GM23338 (cell line): ENCODE measurements at regions not wholly inside any gene's neighbourhood (a gene's known extent, or its start where the extent isn't known, plus 50 kb on each side); places are given as distances from the start of the nearest gene placed in this dataset.

Experiments used
- ATAC-seq: fragments of 200-7000 bp; cut with Tn5 transposase; 3 replicates; pipeline ENCODE4 v1.9.1; 2020
- DNase-seq: peaks from one replicate; pipeline ENCODE4 v3.0.0-alpha.2; 2015; ENCODE audit warnings: low spot score
- H2AFZ ChIP-seq: fragments of 200-600 bp; sonication (generic); 2 replicates; pipeline ENCODE4 v1.8.0; 2016; ENCODE audit warnings: antibody characterized with exemption, mild to moderate bottlenecking, moderate library complexity
- H3F3A ChIP-seq: fragments of 200-600 bp; sonication (generic); replicated peaks from 2 replicates; pipeline ENCODE4 v1.8.0; 2017; ENCODE audit warnings: antibody characterized with exemption, mixed run types, low read depth
- H3K27ac ChIP-seq: fragments of 200-600 bp; sonication (generic); 2 replicates; pipeline ENCODE4 v1.6.1; 2016; ENCODE audit warnings: low read depth
- H3K27me3 ChIP-seq: fragments of 200-600 bp; sonication (generic); 2 replicates; pipeline ENCODE4 v1.8.0; 2016; ENCODE audit warnings: mild to moderate bottlenecking, mixed run types, moderate library complexity; ENCODE audit not compliant: insufficient read depth
- H3K36me3 ChIP-seq: fragments of 200-600 bp; sonication (generic); 2 replicates; pipeline ENCODE4 v1.8.0; 2016; ENCODE audit warnings: mild to moderate bottlenecking; ENCODE audit not compliant: insufficient read depth
- H3K4me1 ChIP-seq: fragments of 200-600 bp; sonication (generic); 2 replicates; pipeline ENCODE4 v1.8.0; 2016; ENCODE audit warnings: mild to moderate bottlenecking, moderate library complexity; ENCODE audit not compliant: insufficient read depth
- H3K4me2 ChIP-seq: fragments of 200-600 bp; sonication (generic); 2 replicates; pipeline ENCODE4 v1.7.1; 2017; ENCODE audit warnings: mixed run types
- H3K4me3 ChIP-seq: fragments of 200-600 bp; sonication (generic); 2 replicates; pipeline ENCODE4 v1.6.1; 2016; ENCODE audit warnings: mixed run types
- H3K79me2 ChIP-seq: fragments of 200-600 bp; sonication (generic); replicated peaks from 2 replicates; pipeline ENCODE4 v1.8.0; 2017; ENCODE audit warnings: mild to moderate bottlenecking; ENCODE audit not compliant: insufficient read depth
- H3K9me2 ChIP-seq: fragments of 200-600 bp; sonication (generic); 2 replicates; pipeline ENCODE4 v1.8.0; 2017; ENCODE audit not compliant: insufficient read depth
- H4K20me1 ChIP-seq: fragments of 200-600 bp; sonication (generic); replicated peaks from 2 replicates; pipeline ENCODE4 v1.8.0; 2017; ENCODE audit warnings: mild to moderate bottlenecking; ENCODE audit not compliant: insufficient read depth
- H3K27ac Mint-ChIP-seq: 2 replicates; pipeline ENCODE4 v1.8.0; 2020; ENCODE audit warnings: inconsistent platforms, mild to moderate bottlenecking, moderate library complexity, mixed read lengths
- H3K27me3 Mint-ChIP-seq: 3 replicates; pipeline ENCODE4 v1.8.0; 2022; ENCODE audit warnings: low read depth, mild to moderate bottlenecking, moderate library complexity, mixed read lengths, inconsistent platforms; ENCODE audit not compliant: insufficient read depth, poor library complexity
- H3K36me3 Mint-ChIP-seq: 3 replicates; pipeline ENCODE4 v1.8.0; 2021; ENCODE audit warnings: low read depth, mild to moderate bottlenecking, inconsistent platforms, moderate library complexity, mixed read lengths
- H3K4me1 Mint-ChIP-seq: 3 replicates; pipeline ENCODE4 v1.8.0; 2020; ENCODE audit warnings: mild to moderate bottlenecking, inconsistent platforms, mixed read lengths
- H3K4me3 Mint-ChIP-seq: 3 replicates; pipeline ENCODE4 v1.8.0; 2021; ENCODE audit warnings: moderate library complexity, mild to moderate bottlenecking, inconsistent platforms, mixed read lengths
- H3K9me3 Mint-ChIP-seq: 3 replicates; pipeline ENCODE4 v1.8.0; 2020; ENCODE audit warnings: moderate library complexity, mild to moderate bottlenecking, inconsistent platforms, mixed read lengths
- EZH2 ChIP-seq: fragments of 200-600 bp; sonication (generic); IDR thresholded peaks from one replicate; pipeline ENCODE4 v1.8.0; 2017; ENCODE audit warnings: antibody characterized with exemption, mild to moderate bottlenecking, low read depth; ENCODE audit not compliant: unreplicated experiment
- EZH2phosphoT487 ChIP-seq: fragments of 200-600 bp; sonication (generic); IDR thresholded peaks from one replicate; pipeline ENCODE4 v1.8.1; 2018; ENCODE audit warnings: antibody characterized with exemption; ENCODE audit not compliant: unreplicated experiment
- STAT1 ChIP-seq: IDR thresholded peaks from one replicate; pipeline ENCODE4 v1.6.1; 2016; ENCODE audit warnings: antibody characterized with exemption; ENCODE audit not compliant: unreplicated experiment
- ZNF114 ChIP-seq: fragments of 250-450 bp; sonication (Bioruptor Pico); IDR thresholded peaks from 2 replicates; pipeline ENCODE4 v1.5.0; 2020; ENCODE audit warnings: mild to moderate bottlenecking, moderate library complexity
- ZNF331 ChIP-seq: fragments of 250-450 bp; sonication (Bioruptor Pico); IDR thresholded peaks from 2 replicates; pipeline ENCODE4 v1.5.0; 2020; ENCODE audit warnings: low read depth, mild to moderate bottlenecking, moderate library complexity
- TF ChIP-seq, protein P1 (sequence below): IDR thresholded peaks from one replicate; pipeline ENCODE4 v1.6.1; 2018; ENCODE audit warnings: antibody characterized with exemption; ENCODE audit not compliant: unreplicated experiment
- TF ChIP-seq, protein P2 (sequence below): IDR thresholded peaks from 2 replicates; pipeline ENCODE4 v1.6.1; 2016; ENCODE audit warnings: antibody characterized with exemption
- TF ChIP-seq, protein P3 (sequence below): fragments of 250-450 bp; sonication (Bioruptor Pico); IDR thresholded peaks from 2 replicates; pipeline ENCODE4 v1.5.0; 2020; ENCODE audit warnings: mild to moderate bottlenecking, moderate library complexity

GRCh38 chr17:77426676-77427386 lies 286.1 kb downstream of the SEC14L1 start:
- Mint-ChIP-seq H3K36me3 (no peaks in the 10 kb centered on the region), H3K27me3 (peaks cover 18% of the 10 kb centered on the region), H3K27ac (peak overlapping the region; percentile 93), H3K9me3 (no peaks in the 10 kb centered on the region), H3K4me3 (no peak overlapping the region; the same call in 2 of the 3 replicates), H3K4me1 (peaks cover 72% of the 10 kb centered on the region)
- Histone ChIP-seq H3K9me2 (no peaks in the 10 kb centered on the region), H4K20me1 (peaks cover 3% of the 10 kb centered on the region), H2AFZ (no peak overlapping the region), H3K36me3 (no peaks in the 10 kb centered on the region), H3K79me2 (peaks cover 67% of the 10 kb centered on the region), H3F3A (no peaks in the 10 kb centered on the region), H3K4me2 (0 out of 2 replicates have a peak overlapping the region, but pooled peaks have one; percentile 26), H3K27ac (no peak overlapping the region), H3K4me1 (peaks cover 27% of the 10 kb centered on the region), H3K27me3 (no peaks in the 10 kb centered on the region), H3K4me3 (no peak overlapping the region)
- DNase-seq (no peak), ATAC-seq (no peak)
- TF ChIP-seq, protein P1, sequence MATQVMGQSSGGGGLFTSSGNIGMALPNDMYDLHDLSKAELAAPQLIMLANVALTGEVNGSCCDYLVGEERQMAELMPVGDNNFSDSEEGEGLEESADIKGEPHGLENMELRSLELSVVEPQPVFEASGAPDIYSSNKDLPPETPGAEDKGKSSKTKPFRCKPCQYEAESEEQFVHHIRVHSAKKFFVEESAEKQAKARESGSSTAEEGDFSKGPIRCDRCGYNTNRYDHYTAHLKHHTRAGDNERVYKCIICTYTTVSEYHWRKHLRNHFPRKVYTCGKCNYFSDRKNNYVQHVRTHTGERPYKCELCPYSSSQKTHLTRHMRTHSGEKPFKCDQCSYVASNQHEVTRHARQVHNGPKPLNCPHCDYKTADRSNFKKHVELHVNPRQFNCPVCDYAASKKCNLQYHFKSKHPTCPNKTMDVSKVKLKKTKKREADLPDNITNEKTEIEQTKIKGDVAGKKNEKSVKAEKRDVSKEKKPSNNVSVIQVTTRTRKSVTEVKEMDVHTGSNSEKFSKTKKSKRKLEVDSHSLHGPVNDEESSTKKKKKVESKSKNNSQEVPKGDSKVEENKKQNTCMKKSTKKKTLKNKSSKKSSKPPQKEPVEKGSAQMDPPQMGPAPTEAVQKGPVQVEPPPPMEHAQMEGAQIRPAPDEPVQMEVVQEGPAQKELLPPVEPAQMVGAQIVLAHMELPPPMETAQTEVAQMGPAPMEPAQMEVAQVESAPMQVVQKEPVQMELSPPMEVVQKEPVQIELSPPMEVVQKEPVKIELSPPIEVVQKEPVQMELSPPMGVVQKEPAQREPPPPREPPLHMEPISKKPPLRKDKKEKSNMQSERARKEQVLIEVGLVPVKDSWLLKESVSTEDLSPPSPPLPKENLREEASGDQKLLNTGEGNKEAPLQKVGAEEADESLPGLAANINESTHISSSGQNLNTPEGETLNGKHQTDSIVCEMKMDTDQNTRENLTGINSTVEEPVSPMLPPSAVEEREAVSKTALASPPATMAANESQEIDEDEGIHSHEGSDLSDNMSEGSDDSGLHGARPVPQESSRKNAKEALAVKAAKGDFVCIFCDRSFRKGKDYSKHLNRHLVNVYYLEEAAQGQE = no peak
- TF ChIP-seq ZNF331 (CRISPR knock-in tag) = no peak
- TF ChIP-seq EZH2 = no peak
- TF ChIP-seq EZH2phosphoT487 = no peak
- TF ChIP-seq STAT1 = no peak
- TF ChIP-seq, protein P2, sequence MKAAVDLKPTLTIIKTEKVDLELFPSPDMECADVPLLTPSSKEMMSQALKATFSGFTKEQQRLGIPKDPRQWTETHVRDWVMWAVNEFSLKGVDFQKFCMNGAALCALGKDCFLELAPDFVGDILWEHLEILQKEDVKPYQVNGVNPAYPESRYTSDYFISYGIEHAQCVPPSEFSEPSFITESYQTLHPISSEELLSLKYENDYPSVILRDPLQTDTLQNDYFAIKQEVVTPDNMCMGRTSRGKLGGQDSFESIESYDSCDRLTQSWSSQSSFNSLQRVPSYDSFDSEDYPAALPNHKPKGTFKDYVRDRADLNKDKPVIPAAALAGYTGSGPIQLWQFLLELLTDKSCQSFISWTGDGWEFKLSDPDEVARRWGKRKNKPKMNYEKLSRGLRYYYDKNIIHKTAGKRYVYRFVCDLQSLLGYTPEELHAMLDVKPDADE = no peak

- ATAC-seq = no peak
- Histone ChIP-seq H3K4me1 (peaks cover 27% of the 10 kb centered on the region), H2AFZ (no peak overlapping the region), H3F3A (0 out of 2 replicates have a peak, but pooled peaks cover 5% of the 10 kb centered on the region), H3K4me2 (no peak overlapping the region), H3K4me3 (no peak overlapping the region), H4K20me1 (peaks cover 5% of the 10 kb centered on the region), H3K36me3 (no peaks in the 10 kb centered on the region), H3K27ac (no peak overlapping the region), H3K9me2 (no peaks in the 10 kb centered on the region), H3K27me3 (no peaks in the 10 kb centered on the region), H3K79me2 (peaks cover 67% of the 10 kb centered on the region)
- H3K4me3 Mint-ChIP-seq = no peak overlapping the region
- peaks cover 17% of the 10 kb centered on the region for H3K27me3 Mint-ChIP-seq
- H3K9me3 Mint-ChIP-seq = no peaks in the 10 kb centered on the region
- peak overlapping the region; percentile 93; the same call in 1 of the 2 replicates for H3K27ac Mint-ChIP-seq
- H3K36me3 Mint-ChIP-seq = no peaks in the 10 kb centered on the region
- no peak for DNase-seq
- H3K4me1 Mint-ChIP-seq = peaks cover 74% of the 10 kb centered on the region
- TF ChIP-seq ZNF114 (CRISPR knock-in tag) (no peak), STAT1 (no peak)
- TF ChIP-seq, protein P3, sequence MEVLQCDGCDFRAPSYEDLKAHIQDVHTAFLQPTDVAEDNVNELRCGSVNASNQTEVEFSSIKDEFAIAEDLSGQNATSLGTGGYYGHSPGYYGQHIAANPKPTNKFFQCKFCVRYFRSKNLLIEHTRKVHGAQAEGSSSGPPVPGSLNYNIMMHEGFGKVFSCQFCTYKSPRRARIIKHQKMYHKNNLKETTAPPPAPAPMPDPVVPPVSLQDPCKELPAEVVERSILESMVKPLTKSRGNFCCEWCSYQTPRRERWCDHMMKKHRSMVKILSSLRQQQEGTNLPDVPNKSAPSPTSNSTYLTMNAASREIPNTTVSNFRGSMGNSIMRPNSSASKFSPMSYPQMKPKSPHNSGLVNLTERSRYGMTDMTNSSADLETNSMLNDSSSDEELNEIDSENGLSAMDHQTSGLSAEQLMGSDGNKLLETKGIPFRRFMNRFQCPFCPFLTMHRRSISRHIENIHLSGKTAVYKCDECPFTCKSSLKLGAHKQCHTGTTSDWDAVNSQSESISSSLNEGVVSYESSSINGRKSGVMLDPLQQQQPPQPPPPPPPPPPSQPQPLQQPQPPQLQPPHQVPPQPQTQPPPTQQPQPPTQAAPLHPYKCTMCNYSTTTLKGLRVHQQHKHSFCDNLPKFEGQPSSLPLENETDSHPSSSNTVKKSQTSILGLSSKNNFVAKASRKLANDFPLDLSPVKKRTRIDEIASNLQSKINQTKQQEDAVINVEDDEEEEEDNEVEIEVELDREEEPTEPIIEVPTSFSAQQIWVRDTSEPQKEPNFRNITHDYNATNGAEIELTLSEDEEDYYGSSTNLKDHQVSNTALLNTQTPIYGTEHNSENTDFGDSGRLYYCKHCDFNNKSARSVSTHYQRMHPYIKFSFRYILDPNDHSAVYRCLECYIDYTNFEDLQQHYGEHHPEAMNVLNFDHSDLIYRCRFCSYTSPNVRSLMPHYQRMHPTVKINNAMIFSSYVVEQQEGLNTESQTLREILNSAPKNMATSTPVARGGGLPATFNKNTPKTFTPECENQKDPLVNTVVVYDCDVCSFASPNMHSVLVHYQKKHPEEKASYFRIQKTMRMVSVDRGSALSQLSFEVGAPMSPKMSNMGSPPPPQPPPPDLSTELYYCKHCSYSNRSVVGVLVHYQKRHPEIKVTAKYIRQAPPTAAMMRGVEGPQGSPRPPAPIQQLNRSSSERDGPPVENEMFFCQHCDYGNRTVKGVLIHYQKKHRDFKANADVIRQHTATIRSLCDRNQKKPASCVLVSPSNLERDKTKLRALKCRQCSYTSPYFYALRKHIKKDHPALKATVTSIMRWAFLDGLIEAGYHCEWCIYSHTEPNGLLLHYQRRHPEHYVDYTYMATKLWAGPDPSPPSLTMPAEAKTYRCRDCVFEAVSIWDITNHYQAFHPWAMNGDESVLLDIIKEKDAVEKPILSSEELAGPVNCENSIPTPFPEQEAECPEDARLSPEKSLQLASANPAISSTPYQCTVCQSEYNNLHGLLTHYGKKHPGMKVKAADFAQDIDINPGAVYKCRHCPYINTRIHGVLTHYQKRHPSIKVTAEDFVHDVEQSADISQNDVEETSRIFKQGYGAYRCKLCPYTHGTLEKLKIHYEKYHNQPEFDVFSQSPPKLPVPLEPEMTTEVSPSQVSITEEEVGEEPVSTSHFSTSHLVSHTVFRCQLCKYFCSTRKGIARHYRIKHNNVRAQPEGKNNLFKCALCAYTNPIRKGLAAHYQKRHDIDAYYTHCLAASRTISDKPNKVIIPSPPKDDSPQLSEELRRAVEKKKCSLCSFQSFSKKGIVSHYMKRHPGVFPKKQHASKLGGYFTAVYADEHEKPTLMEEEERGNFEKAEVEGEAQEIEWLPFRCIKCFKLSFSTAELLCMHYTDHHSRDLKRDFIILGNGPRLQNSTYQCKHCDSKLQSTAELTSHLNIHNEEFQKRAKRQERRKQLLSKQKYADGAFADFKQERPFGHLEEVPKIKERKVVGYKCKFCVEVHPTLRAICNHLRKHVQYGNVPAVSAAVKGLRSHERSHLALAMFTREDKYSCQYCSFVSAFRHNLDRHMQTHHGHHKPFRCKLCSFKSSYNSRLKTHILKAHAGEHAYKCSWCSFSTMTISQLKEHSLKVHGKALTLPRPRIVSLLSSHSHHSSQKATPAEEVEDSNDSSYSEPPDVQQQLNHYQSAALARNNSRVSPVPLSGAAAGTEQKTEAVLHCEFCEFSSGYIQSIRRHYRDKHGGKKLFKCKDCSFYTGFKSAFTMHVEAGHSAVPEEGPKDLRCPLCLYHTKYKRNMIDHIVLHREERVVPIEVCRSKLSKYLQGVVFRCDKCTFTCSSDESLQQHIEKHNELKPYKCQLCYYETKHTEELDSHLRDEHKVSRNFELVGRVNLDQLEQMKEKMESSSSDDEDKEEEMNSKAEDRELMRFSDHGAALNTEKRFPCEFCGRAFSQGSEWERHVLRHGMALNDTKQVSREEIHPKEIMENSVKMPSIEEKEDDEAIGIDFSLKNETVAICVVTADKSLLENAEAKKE (CRISPR knock-in tag) = no peak
These were observed 286.7 kb downstream of the SEC14L1 start for GRCh38 chr17:77427391-77427991.
